ENCODE measurements at regions not wholly inside any gene's neighbourhood (a gene's known extent, or its start where the extent isn't known, plus 50 kb on each side); places are given as distances from the start of the nearest gene placed in this dataset.

DNA sequence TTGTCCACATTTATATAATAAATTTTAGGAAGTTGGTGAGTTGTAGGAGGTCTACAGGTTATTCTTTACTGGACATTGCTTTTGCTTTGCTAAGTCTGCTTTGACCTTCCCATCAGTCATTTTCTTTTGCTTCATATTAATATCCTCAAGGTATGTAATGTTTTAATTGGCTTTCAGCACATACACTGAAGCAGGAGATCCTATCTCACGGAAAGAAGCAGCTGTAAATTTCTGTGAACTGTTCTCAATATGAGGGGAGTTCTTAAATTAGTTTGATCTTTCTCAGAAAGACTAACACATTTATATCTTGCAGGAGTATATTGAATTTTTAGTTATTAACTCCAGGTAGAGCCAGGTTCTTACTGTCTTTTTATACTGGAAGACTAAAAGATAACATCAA, 856.5 kb downstream of the GATA3 start:
- TF ChIP-seq POLR2A (IDR thresholded peaks at IDR 0.05; ENCODE audit: low read length) (no peak), GATA1 (IDR thresholded peaks at IDR 0.05; ENCODE audit: low read depth, low read length) (no peak)
